NOMO-1 treated with dmso at 0.1 percent for 144 hours (cell line): ENCODE measurements at regions not wholly inside any gene's neighbourhood (a gene's known extent, or its start where the extent isn't known, plus 50 kb on each side); places are given as distances from the start of the nearest gene placed in this dataset.

Experiments
- DNase-seq: peaks from one replicate; lab custom pipeline; 2025; ENCODE audit not compliant: unreplicated experiment; lab: John Stamatoyannopoulos, UW

DNA sequence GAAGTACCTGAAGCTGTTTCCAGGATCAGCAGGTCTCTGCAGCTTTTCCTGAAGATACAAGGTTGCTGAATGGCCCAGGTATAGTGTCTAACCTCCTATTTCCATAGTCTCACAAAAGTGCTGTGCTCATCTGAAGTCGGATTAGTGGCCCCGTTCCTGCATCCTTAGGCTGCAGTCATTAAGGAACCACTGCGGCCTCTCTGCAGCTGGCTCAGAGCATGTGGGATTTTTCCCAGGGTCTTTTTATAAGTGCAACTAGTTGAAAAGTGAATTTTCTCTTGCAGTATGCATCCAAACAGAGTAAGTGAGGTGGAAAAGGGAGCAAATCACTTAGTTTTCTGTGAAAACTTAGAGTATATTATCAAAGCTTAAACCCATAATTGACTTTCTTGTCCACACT, 565.3 kb upstream of the NEGR1 start:
- no peak for DNase-seq

DNA sequence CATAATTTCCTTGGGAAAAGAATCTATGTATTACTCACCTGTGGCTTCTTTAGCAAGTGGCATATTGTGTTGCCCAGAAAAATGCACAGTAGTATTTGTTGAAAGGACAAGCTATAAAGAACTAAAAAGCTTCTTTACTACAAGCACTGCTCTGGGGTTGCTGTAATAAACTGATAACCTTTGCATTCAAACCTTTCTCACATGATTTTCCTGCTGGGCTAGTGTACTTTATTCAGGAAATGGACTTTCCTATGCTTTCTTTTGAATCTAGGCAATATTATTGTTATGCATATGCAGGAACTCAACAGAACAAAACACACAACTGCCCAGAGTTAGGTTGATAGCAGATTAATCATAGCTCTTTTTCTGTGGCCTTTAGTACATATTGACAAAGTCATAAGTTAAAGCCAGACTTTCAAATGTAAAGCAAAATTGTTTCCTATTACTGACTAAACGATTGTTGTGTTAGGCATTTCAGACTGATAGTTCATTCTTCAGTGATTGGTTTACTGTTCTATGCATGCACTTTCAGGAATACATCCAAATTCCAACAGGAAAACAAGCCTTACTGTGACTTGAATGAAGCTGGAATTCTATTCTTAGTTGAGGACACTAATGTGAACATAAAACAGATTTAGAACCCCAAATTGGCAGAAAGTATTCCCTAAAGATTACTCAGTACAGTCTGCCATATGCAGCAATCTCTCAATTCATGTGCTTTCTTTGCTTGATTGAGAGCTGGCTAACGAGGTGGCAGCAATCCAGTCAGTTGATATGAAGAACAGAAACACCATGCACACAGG, 564.3 kb upstream of the NEGR1 start:
- no peak for DNase-seq

DNA sequence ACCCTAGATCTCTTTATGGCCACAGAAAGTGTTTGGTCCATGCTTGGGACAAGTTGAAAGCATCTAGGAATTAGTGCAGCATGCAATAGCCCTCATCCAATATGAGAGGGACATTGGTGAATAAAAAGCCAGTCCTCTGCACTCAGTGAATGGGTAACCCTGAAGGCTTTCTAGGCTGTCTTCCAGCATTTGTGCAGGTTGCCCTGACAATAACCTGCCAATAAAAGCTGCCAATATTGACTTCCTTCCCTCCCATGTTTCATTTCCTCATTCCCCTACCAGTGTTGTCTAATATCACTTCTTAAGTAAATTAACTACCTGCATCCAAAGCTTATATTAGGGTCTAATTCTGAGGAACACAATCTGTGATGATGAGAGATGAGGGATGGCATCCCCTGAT, 563.6 kb upstream of the NEGR1 start:
- no peak for DNase-seq

DNA sequence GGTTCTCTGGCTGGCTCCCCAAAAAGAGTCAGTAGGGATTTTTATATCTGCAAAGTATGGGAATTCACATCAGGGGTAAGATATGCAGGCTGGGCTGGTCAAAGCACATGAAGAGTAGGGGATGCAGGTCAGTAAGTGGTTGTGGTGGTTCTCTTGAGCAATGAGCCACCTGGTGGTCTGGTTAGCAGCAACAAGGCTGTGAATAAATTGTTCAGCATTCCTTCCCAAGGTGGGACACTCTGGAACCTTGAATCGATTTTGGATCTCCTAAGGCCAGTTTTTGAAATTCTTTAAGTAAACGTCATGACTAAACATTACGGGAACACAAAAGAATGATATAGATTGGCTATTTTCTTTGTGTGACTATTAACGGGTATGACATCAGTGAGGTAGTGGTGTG, 563.0 kb upstream of the NEGR1 start:
- DNase-seq = no peak

DNA sequence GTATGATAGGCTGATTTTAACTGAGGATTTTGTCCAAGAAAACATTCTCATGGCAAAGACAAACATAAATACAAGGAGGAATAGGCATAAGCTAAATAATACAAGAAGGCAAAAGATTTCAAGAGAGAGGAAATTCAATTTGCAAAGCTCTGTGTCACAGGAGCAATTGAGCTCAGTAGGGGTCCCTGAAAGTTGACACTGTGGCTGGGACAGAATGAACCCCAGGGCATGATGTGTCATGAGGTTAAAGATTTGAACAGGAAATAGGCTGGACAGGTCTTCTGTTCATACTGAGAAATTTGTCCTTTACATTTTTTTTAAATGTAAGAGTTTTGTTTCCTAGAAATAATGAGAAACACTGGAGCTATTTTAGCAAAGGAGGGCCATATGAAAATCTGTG, 555.4 kb upstream of the NEGR1 start:
- no peak for DNase-seq

DNA sequence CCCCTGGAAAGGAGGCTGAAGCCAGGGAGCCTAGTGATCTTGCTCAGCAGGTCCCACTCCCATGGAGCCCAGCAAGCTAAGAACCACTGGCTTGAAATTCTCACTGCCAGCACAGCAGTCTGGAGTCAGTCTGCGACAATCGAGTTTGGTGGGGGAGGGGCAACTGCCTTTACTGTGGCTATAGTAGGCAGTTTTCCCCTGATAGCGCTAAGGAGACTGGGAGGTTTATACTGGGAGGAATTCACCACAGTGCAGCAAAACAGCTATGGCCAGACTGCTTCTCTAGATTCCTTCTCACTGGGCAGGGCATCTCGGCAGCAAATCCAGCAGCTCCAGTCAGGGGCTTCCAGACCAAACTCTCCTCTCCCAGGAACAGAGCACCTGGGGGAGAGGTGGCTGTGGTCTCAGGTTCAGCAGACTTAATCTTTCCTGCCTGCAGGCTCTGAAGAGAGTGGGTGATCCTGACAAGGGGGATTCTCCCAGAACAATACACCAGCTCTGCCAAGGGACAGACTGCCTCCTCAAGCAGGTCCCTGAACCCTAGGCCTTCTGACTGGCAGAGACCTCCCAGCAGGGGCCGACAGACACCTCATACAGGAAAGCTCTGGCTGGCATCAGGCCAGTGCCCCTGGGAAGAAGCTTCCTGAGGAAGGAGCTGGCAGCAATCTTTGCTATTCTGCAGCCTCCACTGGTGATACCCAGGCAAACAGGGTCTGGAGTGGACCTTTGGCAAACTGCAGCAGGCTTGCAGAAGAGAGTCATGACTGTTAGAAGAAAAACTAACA, 548.5 kb upstream of the NEGR1 start:
- DNase-seq = no peak

DNA sequence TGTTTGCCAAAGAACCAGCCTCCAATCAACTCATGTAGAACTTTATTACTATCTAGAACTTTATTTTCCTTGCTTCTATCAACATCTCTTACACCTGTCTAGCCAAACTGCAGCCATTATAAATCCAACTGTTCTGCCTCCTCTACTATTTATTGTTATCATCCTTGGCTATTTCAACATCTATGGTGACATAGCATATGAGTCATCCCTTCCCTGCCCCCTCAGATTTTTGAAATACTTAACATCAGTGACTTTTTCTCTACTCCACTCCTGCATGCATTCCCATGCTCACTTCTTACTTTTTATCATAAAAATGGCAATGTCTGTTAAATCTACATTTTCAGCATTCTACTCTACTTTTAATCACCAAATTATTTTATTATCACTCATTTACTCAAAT, 544.9 kb upstream of the NEGR1 start:
- peak; percentile 7 for DNase-seq

DNA sequence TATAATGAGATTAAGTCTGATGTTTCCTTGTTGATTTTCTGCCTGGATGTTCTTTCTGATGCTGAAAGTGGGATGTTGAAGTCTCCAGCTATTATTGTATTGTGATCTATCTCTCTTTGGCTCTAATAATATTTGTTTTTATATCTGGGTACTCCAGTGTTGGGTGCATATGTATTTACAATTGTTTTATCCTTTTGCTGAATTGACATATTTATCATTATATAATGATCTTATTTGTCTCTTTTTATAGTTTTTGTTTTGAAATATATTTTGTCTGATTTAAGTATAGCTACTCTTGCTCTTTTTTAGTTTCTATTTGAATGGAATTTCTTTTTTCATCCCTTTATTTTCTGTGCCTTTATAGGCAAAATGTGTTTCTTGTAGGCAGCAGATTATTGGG, 522.2 kb upstream of the NEGR1 start:
- no peak for DNase-seq

DNA sequence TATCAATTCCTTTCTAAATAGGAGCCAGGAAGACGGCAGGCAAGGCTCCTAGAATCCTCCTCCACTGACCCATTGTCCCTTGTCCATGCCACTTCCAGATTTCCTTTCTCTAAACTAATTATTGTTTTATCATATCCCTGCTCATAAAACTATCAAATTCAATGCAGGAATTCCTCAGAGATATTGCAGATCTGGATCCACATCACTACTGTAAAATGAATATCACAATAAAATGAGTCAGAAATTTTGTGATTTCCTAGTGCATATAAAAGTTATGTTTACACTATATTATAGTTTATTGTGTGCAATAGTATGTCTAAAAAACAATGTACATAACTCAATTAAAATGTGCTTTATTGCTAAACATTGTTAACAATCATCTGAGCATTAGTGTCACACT, 498.7 kb upstream of the NEGR1 start:
- no peak for DNase-seq

DNA sequence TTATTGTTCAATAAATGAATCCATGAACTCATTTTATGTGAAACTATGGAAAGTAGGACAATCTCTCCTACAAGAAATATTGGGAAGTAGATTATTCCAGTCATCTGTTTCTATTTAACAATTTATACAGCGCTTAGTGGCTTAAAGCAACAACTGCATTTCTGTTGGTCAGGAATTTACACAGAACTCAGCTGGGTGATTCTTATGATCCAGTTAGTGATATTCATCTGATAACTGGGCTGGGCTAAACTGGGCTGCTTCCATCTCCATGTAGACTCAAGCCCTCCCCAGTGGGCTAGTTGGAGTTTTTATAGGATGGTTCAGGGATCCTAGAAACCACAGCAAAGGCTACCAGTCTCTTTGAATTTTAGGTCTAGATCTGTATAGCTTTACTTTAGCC, 497.9 kb upstream of the NEGR1 start:
- DNase-seq = no peak

DNA sequence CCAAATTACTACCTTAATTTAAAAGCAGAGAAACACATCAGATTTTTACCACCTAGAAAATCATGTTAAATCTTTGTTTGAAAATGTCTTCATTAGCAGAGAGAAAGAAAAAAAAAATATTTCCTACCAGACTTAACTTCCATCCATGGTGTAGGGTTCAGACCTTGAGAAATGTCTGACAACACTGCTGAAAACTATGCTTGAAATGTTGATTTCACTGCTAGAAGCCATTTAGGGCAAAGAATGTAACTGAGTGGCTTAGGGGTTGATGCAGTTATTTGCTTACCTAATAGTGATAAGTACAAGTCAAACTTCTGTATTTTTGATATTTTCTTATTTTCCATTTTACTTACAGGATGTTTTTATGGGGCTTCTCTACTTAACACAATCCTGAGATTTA, 495.6 kb upstream of the NEGR1 start:
- no peak for DNase-seq

DNA sequence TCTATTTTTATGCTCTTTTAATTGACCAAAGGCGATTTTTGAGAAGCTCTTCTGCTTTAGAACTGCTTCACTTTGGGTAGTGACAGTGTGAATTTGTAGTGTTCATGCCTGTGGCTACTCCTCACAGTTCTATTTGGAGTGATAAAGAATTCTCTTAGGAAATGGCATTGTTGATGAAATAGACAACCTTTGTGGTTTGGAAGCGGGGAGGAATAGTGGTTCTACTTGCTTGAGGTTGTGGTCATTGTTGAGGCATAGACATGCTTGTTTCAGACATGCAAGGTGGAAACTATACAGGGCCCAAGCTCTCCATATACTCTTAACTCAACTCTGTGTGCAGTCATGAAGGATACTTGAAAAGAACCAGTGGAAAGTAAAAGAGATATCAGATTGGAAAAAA, 481.1 kb upstream of the NEGR1 start:
- DNase-seq = no peak

DNA sequence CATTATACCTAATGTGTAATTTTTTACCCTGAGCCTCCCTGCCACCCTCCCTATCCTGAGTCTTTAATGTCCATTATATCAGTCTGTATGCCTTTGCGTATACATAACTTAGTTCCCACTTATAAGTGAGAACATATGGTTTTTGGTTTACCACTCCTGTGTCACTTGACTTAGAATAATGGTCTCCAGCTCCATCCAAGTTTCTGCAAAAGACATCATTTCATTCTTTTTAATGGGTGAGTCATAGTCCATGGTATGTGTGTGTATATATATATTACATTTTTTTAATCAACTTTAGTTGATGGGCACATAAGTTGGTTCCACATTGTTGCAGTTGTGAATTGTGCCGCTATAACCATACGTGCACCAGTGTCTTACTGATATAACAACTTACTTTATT, 477.1 kb upstream of the NEGR1 start:
- no peak for DNase-seq

DNA sequence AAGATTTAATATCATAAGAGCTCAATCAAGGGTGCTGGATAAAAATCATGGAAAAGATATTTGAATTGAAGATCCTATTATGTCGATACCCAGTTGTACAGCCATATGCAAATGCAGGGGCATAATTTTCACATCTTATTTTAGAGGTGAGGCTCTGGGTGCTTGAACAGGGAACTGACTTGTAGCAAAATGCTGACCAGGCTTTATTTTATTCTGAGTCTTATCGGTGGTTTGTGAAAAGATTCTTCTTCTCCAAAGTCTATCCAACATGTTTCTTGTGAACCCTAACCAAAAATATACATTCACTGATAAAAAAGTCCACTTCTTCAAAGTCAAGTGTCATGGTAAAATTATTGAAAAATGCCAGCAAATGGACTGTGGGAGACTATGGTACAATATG, 475.5 kb upstream of the NEGR1 start:
- DNase-seq = no peak

DNA sequence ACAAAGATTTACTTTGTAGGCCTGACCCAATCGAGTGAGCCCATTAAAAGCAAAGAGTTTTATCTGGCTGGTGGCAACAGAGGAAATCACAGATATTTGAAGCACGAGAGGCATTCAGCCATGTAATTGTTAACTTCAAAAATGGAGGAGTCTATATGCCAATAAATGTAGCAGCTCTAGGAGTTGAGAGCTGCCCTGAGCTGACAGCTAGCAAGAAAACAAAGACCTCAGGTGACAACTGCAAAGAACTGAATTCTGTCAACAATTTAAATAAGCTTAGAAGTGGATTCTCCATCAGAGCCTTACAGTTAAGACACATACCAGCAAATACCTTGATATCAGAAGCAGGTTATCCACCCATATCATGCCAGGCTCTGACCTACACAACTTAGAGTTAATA, 463.1 kb upstream of the NEGR1 start:
- no peak for DNase-seq

DNA sequence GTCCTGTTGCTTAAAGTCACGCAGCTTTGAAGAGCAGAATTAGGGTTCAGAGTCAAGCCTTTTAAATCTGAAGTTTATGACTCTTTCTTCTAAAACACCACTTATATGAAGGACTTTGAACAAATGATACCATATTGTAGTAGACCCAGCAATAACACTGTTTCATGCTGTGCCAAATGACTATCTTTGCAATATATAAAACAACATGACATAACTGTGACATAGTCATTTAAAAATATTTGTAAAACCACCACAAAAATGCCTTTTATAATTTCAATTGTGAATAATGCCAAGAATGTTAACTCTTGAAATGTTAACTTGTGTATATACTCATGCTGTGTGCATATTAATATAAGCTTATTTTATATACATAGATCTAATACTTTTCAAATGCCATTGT, 452.1 kb upstream of the NEGR1 start:
- DNase-seq = no peak

DNA sequence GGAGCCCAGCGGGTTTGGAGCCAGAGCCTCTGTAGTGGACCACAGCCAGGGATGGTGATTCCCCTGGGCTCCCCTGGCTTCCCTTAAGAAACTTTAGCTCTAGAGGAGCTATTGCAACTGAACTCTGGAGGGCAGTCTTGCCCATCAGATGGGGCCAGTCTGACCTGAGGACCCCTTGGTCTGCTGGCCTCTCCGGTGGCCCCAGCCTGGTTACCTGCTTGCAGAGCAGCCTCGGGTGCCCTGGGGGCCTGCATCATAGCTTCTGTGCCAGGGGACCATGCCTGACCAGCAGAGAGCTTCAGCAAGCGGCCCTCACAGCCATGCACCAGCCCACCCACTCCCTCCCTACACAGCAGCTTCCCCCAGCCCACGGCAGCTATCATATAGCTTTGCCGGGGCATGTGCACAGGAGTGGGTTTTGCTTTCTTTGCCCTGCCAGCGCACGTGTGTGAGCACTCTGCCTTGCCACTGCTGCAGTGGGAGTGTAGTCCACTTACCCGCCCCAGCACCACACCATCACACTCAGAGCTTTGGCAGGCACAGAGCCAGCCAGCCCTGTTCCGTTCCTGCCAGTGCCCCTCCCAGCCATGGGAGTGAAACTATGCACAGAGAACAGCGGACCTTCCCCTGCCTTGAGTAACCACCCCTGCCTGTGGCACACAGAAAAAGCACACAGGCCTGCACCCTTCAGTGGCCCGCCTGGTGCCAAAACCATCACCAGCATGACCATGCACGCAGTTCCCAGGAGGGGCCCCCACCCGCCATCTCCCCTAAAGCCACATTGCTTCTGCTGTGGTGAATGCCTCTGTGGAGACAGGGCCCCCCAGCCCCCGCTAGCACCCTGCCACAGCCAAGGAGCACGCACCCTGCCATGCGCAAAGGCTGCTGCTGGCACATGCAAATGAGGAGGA, 442.9 kb upstream of the NEGR1 start:
- no peak for DNase-seq

DNA sequence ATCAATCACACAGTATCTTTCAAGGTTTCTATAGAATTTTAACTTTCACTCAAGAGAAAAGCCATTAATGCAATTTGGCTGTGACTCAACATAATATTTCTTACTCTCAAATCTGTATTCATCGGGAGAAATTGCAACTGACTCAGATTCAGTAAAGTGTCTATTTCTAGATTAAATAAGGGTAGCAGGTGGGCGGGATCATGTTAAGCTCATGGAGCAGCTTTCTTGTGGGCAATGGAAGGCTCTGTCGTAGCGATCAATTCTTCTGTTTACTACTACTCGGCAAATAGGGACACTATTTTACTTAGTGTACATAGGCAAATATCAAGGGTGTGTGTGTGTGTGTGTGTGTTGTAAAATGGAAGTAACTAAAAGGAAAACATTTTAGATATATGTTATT, 423.6 kb upstream of the NEGR1 start:
- DNase-seq = no peak

DNA sequence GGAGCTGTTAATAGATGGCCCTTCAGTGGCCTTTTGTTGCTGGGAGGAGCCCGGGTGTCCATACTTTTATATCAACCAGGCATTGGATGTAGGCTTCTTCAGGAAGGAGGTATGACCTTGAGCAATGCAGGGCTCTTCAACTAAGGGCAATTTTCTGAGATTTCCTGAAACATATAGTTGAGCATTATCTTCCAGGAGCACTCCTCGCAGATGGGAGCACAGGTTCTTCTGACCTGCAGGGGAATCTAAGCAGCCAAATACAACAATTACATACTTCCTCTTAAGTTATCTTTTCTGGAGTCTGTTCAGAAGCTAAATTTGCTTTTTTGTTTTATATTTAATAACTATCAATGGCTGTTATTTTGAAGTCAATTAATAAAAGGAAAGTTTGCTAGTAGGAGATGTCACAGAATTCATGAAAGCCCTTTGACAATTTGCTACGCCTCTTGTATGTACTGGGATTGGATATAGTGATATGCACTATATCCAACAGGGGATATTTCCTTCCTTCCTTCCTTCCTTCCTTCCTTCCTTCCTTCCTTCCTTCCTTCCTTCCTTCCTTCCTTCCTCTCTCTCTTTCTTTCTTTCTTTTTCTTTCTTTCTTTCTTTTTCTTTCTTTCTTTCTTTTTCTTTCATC, 422.6 kb upstream of the NEGR1 start:
- DNase-seq = no peak

DNA sequence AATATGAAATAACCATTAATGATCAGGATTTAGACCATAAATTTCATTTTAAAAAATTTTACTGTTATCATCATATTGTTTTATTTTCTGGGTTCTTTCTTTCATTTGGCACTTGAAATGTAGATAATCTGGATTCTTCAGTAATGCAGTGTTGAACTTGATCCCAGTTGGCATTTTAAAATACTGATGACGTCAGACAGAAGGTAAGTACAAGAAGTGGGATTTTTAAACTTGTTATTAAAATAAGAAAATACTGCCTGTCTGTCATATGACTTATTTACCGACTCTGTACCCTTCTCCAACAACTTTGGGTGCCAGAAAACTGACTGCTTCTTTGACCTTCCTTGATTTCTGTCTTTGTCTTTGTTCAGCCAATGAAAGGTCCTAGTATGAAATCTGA, 415.1 kb upstream of the NEGR1 start:
- no peak for DNase-seq

DNA sequence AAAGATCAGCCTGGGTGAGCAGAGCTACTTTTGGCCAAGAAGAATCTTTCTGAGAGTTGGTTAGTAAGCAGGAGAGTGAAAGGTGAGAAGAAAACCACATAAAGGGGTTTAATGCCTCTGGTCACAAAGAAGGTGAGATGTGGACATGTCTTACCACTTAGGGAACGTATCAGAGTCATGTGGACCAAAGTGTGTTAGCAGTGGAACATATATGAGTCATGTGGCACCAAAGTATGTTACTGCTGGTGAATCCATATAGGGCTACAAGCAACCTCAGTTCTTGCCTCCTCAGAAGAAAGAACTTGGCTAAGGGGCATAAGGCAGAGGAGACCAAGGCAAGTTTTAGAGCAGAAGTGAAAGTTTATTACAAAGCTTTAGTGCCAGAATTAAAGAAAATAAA, 411.6 kb upstream of the NEGR1 start:
- no peak for DNase-seq
